Superior temporal gyrus (tissue), 1 donor: ENCODE measurements at regions not wholly inside any gene's neighbourhood (a gene's known extent, or its start where the extent isn't known, plus 50 kb on each side); places are given as distances from the start of the nearest gene placed in this dataset.

ENCODE experiments used
- DNase-seq: peaks from one replicate; pipeline ENCODE4 v3.0.0-alpha.2; 2016; ENCODE audit errors: extremely low spot score

DNA sequence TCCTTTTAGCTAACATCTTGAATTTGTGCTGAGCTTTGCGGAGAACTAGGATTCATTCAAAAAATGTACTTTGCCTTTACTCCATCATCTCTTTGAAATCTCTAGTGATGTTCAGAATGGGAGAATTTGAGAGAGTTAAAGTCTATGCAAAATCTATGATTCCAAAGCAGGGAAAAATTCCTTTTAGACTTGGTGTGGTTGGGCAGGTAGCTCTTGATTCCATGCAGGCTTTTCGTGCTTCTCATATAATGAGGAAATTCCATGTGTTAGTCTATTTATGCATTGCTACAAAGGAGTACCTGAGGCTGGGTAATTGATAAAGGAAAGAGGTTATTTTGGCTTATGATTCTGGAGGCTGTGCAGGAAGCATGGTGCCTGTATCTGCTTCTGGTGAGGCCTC is 258.9 kb upstream of the EPHA4 start:
- DNase-seq = no peak

DNA sequence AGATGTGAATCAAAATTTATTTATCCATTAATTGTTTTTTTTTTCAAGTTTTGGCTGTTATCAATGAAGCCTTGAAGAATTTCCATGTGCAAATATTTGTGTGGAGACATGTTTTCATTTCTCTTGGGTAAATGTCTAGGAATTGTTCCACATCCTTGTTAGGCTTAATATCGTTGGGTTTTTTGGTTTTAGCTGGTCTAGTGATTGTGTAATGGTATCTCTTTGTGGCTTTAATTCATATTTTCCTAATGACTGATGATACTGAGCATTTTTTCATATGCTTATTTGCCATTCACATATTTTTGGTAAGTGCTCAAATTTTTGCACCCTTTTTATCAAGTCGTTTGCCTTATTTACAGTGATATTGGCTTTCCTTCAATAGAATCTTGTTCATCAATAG is 250.3 kb upstream of the EPHA4 start:
- no peak for DNase-seq

DNA sequence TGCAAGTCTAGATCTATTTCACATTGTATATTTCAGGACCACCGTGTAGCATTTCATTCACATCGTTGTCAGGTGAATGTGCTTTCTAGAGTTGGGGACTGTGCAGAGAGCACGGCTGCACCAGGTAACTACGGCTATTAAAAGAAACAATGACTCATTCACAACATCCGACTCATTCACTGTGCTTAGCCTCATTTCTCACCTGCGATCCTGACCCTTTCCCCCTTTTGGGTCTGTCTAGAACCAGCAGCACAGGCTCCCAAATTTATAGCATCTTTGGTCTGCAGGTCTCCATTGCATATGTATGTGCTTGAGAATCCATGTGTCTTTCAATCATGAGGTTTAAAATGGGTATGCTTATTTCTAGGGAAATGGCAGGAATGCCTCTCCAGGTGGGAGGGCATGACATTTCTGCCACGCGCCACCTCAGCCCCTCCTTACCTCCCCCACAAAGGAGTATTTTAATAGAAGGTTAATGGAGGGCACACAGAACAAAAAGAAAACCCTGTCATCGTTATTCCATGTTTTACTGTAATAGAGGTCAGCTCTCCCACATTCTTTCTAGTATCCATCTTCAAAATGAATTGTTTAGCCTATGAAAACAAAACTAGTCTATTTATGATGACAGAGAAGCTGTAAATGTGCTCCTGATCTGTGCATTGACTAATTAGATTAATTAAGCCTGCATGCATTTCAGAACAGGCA is 246.7 kb upstream of the EPHA4 start:
- DNase-seq = no peak

DNA sequence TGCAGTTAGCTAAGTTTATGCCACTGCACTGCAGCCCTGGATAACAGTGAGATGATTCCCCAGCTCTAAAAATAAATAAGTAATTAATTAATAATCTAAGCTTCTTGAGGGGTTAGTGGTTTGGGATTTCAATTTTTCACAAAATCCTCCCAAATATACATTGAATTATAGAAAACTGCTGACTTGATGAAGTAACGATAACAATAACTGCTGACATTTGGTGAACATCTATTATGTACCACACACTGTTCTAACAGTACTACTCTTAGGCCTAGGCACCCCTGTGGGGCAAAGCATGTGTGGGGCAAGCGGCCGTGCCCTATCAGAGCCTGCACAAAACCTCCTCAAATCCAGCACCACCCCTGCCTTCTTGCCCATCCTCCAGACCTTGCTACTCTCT is 245.8 kb upstream of the EPHA4 start:
- no peak for DNase-seq

DNA sequence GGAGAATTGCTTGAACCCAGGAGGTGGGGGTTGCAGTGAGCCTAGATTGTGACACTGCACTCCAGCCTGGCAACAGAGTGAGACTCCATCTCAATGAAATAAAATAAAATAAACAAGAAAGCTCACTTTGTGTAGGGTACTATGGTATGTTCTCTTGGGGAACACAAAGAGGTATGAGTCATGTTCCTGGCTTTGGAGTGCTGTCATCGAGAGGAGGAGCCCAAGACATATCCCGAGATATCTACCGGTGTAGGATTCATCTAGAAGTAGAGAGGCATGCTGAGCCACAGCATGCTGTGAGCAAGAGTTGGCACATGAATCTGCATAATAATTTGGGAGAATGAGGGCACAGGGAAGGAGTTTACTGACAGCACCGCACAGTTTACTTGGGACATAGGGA is 244.9 kb upstream of the EPHA4 start:
- no peak for DNase-seq

DNA sequence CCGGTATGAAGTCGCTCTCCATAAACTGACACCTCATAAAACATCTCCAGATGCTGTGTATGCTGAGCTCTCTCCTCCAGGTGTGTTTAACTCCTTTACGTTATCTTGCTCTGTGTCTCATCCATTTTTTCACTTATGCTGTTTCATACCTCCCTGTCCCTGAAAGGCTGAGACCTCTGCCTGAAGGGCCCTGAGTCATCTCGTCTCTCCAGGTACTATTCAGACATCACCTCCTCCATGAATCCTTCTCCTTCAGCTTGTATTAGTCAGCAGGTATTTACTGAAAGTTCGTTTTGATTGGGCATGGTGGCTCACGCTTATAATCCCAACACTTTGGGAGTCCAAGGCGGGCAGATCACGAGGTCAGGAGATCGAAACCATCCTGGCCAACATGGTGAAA is 244.5 kb upstream of the EPHA4 start:
- DNase-seq = no peak

DNA sequence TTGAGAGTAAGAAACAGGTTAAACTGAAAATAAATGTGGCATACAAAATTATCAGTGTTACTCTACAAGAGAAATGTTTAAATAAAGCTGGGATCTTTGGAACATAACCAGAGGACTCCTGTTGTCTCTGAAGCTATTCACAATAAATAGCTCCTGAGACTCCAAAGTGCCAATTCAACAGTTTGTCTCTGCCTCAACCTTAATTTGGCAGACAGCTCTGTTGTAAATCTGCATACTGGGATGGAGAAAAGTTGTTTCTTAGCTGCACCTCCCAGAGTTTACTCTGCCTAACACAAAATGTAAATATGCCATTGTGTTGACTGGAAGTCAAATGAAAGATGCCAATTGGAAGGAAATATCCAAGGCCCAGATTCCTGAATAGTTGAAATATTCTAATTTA is 238.5 kb upstream of the EPHA4 start:
- no peak for DNase-seq

DNA sequence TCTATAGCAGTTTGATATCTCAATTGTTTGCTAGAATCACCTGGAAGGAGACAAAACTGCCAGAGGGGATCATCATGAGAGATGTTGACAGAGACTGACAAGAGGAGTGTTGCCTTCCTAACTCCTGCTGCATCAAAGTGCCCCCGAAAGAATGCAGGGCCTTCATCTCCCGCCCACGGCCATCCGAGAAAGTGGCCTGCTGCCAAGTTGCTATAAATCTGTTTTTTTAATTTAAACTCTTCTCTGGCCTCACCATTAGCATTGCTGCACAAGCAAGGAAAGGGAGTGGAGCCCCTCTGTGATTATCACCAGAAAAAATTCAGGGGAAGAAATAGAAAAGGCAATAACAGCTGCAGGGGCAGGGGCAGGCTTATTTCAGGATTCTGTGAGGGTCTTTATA is 238.1 kb upstream of the EPHA4 start:
- no peak for DNase-seq

DNA sequence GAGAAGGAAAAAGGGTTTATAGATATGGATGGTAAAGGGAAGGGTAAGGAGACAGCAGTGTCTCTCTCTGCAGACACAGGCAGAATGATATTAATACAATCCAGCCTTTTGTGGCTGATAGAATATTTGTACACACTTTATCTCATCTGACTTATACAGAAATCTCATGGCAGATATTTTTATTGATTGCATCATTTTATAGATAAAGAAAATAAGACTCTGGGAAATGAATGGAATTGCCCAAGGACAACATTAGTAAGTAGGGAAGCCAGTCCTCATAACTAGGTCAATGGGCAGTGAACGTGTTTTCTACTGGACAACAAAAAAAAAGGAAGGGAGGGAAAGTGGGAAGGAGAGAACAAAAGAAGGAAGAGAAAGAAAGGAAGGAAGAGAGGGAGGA is 236.4 kb upstream of the EPHA4 start:
- DNase-seq = no peak

DNA sequence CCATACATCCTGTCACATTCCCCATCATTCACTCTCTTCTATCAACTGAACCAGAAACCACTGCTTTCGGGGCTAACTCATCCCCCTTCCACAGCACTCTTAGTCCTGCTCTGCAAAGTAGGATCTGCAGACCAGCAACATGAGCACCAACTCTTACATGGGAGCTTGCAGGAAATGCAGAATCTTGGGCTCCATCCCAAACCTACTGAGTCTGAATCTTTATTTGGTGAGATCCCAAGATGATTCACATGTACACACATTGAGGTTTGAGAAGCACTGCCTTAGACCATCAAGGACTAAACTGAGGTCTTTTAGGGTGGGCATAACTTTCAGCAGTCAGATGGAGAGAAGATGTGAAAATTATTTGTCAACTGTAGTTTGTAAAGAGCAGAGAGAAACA is 235.6 kb upstream of the EPHA4 start:
- DNase-seq = no peak

DNA sequence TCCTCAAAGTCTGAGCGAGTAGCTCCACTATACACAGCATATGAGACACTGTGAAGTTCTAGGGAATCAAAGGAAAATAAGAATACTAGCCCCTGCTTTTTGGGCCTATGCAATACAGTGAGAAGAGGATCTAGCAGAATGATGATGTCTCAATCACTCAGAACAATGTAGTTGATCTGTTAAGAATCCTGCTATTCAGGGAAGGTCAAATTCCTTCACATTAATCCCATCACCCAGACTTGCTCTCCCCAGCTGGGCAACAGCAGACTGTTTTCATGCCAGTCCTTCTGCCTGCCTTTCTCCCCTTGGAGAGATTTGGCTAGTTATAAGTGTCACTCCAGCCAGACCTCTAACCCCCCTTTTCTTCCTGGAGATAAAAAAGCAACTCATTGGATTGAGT is 230.0 kb upstream of the EPHA4 start:
- DNase-seq = no peak

DNA sequence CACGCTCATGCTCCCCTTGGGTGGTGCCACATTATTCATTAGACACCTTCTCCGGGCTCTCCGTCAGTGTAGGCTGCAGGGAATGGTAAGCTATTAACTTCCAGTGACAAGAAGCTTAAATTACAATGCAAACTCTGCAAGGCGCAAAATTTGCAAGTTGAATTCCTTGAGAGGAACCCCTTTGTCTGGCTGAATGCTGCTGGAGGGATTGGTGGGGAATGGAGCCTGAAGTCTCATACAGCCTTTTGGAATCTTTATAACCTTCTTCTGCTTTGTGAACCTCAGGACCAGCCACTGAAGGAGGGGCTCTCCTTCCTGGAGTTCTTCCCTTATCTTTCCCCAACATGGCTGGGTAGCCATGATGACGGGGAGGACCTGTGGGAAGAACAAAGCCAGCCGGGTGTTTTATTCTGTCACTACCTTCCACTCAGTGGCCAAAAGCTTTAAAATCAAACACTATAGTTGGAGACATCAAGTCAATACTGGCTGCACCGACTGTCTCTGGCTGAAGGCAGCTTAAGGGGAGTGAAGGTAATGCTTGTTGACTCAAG is 220.9 kb upstream of the EPHA4 start:
- DNase-seq = no peak

DNA sequence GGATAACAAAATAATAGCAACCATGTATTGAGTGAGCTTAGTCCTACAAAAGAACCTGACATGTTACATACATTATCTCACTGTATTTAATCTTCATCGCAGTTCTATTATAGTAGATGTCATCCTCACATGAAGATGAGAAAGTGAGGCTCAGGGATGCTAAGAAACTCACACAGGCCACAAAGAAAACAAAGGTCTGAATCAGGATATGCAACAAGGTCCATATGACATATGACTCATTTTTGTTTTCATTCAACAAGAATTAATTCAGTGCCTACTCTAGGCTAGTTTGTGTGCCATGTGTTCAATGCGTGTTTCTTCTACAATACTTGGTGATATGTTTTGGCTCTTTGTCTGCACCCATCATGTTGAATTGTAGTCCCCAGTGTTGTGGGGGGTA is 219.7 kb upstream of the EPHA4 start:
- no peak for DNase-seq

DNA sequence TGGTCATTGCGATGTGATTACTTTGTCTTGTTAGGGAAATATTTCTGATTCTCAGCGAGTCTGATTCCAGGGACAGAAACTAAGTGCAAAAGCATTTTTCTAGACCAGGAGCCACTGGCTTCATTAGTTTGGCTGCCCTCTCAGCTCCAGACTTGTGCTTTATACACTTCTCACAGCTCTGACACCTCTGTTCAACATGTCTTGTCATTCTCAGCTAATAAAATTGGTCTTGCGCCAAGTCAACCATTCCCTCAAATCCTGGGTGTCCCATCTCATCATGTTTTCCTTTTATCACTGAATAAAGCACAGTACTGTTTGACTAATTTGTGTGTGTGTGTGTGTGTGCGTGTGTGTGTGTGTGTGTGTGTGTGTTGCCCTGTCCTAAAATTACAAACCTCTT is 215.5 kb upstream of the EPHA4 start:
- no peak for DNase-seq

DNA sequence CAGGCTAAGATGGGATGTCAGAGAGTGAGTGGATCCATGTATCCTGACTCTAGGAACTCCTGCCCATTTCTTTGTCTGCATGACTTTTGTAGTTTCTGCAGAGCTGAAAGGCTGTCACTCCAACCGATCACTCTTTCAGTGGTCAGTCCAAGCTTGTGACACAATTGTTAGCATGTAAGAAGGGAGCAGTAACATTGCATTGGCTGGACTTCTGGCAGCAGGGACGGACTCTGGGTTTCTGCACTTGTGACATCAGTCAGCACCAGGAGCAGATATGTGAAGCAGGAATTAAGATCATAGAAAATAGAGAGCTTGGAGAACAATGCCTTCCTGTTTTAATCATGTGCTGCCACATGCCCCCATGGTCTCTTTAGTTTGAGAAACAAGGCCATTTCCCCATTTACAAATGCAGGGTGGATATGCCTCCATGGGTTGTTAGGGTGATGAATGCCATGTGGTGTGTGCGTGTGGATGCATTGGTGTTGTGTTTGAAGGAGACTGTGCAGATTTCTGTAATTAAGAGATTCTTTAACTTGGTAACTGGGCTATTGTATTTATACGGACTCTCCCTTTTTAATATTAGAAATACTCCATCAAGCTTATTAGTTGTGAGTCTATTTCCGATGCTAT is 214.3 kb upstream of the EPHA4 start:
- DNase-seq = no peak

DNA sequence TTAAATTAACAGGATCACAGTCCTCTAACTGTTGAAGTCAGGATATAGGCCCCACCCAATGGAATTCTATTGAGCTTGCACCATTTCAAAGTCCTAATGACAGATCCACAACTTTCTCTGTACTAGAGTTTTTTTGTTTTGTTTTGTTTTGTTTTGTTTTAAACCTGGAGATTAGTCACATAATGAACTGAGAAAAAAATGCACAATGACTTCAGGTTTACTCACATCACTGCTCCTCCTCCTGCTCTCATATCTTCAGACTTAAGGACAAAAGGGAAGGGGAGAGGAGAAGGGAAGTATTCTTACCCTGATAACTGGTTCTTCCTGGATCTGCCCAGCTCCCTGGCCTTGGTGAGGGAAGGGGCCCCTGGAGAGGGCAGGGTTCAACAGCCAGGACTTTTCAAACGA is 208.2 kb upstream of the EPHA4 start:
- no peak for DNase-seq

DNA sequence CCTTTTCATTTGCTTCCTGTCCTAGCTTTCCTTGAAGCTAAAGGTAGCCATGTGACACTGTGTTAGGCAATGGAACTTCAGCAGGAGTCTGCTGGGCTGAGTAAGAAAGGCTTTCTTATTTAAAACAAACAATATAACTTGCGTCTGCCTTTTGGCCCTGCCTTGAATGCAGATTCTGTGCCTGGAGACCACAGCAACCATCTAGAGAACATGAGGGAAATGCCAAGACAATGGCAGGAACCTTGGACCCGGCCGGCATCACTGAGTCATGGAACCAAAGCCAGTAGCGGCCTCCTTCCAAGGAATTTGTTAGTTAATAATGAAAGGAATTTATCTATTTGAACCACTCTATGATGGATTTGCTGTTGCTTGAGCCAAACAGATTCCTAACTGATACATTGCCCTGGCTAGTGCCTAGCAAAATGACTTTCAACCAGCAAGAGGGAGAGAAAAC is 207.5 kb upstream of the EPHA4 start:
- no peak for DNase-seq

DNA sequence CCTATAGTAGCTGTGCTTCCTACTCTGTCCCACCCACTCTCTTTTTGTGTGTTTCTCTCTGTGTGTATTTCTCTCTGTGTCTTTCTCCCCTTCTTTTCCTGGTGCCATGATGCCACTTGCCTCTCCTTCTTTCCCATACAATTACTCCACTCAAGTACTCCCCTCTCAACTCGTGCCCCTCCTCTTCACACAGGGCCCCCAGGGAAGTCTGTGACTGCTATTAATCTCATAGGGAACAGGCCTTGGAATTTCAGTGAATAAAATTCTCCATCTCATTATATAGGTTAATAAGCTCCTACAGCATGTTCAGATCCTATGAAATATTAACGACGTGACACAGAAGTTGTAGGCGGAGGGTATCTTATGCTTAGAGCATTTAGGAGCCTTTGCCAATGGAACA is 205.9 kb upstream of the EPHA4 start:
- DNase-seq = no peak

DNA sequence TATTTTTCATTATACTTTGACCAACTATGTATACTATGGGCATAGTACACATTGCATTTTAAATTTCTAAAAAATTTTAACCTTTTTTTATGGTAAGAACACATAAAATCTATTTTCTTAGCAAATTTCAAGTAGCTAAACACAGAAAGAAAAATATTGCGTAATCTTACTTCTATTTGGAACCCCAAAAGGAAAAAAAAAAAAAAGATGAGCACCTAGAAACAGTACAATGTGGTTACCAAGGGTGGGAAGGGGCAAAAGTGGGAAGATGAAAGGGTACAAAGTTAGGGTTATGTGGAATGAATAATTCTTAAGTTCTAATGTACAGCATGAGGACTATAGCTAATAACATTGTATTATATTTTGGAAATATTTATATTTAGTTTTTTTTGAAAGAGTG is 205.0 kb upstream of the EPHA4 start:
- DNase-seq = no peak

DNA sequence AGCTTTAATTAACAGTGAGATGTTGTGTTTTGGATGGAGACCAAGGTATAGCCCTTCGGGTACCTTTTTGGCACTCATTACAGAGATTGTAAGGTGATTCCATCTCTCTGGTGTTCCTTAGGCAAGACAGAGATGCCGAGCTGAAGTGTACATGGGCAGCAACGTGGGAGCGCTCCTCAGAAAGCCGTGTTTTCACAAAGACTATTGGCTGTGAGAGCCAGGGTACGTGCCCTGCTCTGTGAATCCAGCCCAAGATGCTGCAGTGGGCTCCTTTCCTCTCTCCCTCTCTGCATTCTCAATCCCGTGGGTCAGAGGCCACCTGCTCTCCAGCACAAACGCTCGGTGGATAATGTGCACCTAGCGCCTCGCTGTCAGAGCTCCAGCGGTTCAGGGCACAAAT is 203.0 kb upstream of the EPHA4 start:
- peak; percentile 21 for DNase-seq

DNA sequence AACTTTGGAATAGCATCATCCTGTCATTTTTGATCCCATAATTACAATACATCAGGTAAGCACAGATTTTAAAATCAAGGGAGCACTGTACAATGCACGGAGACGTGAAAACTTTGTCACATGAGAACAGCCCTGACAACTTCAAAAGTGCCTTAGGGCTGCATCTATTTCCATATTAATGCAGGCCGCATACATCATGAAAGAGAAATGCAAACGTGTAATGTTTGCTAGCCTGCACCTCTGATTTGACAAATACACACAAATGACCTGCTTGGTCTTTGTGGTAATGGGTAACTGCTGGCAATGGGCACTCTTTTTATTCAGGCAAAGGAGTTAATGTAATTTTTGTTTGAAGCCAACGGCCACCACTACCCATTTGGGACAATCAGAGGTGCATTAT is 202.0 kb upstream of the EPHA4 start:
- no peak for DNase-seq

DNA sequence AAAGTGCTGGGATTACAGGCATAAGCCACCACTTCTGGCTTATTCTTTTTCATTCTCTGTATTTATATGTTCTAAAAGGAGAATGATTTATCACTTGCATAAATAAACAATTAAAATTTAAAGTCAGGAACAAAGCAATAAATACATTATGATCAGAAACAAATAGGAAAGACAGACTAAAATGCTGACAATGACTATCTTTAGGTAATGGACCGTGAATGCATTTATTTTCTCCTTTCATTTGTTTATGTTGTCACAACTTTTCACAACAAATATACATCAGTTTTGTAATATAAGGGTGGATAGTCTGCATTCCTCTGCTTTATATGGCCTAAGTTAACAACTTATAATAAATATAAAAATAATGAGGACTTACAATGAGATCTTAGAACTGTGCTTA is 199.2 kb upstream of the EPHA4 start:
- DNase-seq = no peak
